ENCODE measurements at regions not wholly inside any gene's neighbourhood (a gene's known extent, or its start where the extent isn't known, plus 50 kb on each side); places are given as distances from the start of the nearest gene placed in this dataset.

DNA sequence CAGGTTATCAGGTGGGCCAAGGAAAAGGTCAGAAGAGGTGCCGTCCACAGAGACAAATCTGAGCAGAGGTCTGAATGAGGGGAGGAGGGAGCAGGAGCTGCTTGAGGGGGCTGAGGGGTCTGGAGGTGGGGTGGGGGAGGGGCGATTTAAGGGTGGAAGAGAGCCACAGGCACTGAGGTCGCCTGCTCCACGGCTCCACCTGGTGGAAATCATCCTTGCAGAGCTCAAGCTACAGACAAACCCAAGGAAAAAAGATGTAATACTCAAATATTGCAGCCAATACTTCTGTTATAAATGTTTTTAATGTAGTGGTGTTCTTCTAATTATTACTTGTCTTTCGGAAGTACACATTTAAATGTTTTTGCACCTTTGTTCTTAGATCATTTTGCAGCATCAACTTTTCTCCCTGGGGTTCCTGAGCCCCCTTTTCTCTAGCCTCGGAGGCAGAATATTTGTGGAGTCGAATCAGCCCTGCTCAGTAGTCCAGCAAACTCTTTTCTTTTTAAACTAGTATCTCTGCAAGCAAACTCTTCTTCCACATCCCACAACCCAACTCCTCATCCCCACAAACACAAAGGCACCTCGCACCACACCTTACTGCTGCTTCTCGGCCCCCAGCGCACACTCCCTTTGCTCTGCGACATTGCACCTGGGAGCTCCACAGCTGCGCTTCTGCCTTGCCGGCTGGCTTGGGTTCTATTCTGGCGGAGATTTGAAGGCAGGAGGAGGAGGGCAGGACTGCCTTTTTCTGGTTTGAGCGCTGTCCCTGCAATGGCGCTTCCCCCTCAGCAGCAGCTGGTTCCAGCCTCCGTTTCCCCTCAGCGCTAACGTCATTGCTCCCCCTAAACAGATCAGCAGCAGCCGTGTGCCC, 51.0 kb upstream of the TFAP2A start:
- peak; percentile 3 for DNase-seq (ENCODE audit: low spot score)
- in situ Hi-C loops (cut with HindIII; ENCODE audit: low sequenced_read_pairs), result no loop called here
